Erythroblast (primary cell): ENCODE measurements at regions not wholly inside any gene's neighbourhood (a gene's known extent, or its start where the extent isn't known, plus 50 kb on each side); places are given as distances from the start of the nearest gene placed in this dataset.

Source experiments
- GATA1 ChIP-seq: IDR thresholded peaks from 2 replicates; pipeline ENCODE4 v1.6.1; 2011; ENCODE audit warnings: low read depth, mild to moderate bottlenecking, control low read depth, low read length, moderate library complexity
- POLR2A ChIP-seq: IDR thresholded peaks from 2 replicates; pipeline ENCODE4 v1.6.1; 2011; ENCODE audit warnings: mild to moderate bottlenecking, low read length

- TF ChIP-seq POLR2A (no peak), GATA1 (no peak)
Observed at GRCh38 chr14:44438936-44439335, 68.1 kb downstream of the FSCB start.
